Testis (tissue), 2 donors: ENCODE measurements at regions not wholly inside any gene's neighbourhood (a gene's known extent, or its start where the extent isn't known, plus 50 kb on each side); places are given as distances from the start of the nearest gene placed in this dataset.

ENCODE experiments used
- DNase-seq: peaks from one replicate; pipeline ENCODE4 v3.0.0-alpha.2; 2019
- H3K27ac ChIP-seq, 2 donors: fragments of 200-600 bp; sonication (generic); one replicate each; pipeline ENCODE4 v1.5.1; 2019
- H3K27me3 ChIP-seq: fragments of 200-600 bp; sonication (generic); one replicate; pipeline ENCODE4 v1.5.1; 2019
- H3K36me3 ChIP-seq: fragments of 200-600 bp; sonication (generic); one replicate; pipeline ENCODE4 v1.5.1; 2017; ENCODE audit warnings: low read depth; ENCODE audit errors: missing control alignments
- H3K4me1 ChIP-seq: fragments of 200-600 bp; sonication (generic); one replicate; pipeline ENCODE4 v1.5.1; 2019
- H3K4me3 ChIP-seq, 2 donors: fragments of 200-600 bp; sonication (generic); one replicate each; pipeline ENCODE4 v1.5.1; 2017 to 2019
- H3K9me3 ChIP-seq: fragments of 200-600 bp; sonication (generic); one replicate; pipeline ENCODE4 v1.5.1; 2017
- POLR2A ChIP-seq: fragments of 450-650 bp; IDR thresholded peaks from one replicate; pipeline ENCODE4 v1.6.1; 2017; ENCODE audit warnings: antibody characterized with exemption, mild to moderate bottlenecking, moderate library complexity
- WGBS, 2 donors: methylation state at CpG; one replicate each; pipeline ENCODE4 v1.1.5; 2018; 5-methylcytosine and 5-hydroxymethylcytosine counted together
- intact Hi-C: fragments of 100-400 bp; cut with DNase I; formaldehyde crosslinking; loops from one replicate; pipeline ENCODE4 v1.15.1; 2023; ENCODE audit warnings: low total_unique reads
- TF ChIP-seq, protein P1 (sequence below), 3 experiments: fragments of 450-650 bp in 2 of 3; fragments of 200-600 bp in 1 of 3; sonication (generic) in 1 of 3; IDR thresholded peaks; one replicate each; pipeline ENCODE4 v1.5.1; 2016 to 2019; ENCODE audit warnings: antibody characterized with exemption in 3 of 3, mild to moderate bottlenecking in 2 of 3, moderate library complexity in 1 of 3

DNA sequence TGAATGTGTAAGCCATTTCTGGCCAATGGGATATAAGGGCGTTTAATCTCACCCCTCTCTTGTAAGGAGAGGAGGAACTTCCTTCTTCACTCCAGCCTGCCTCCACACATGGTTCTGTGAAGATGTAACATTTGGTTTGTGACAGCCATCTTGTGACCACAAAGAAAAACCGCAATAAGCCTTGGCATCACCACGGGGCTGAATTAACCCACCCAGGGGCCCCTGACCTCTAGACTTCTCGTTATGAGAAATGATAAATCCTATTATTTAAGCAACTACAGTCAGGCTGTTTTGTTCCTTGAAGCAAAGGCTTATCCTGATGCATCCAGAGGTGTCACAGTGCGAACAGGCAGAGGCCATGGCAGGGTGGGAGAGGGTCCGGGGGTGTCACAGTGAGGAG, 139.7 kb downstream of the CDC5L start:
- WGBS, 2 donors: 81 to 82% methylated on average over 6 of the region's 6 CpGs
- TF ChIP-seq, protein P1, sequence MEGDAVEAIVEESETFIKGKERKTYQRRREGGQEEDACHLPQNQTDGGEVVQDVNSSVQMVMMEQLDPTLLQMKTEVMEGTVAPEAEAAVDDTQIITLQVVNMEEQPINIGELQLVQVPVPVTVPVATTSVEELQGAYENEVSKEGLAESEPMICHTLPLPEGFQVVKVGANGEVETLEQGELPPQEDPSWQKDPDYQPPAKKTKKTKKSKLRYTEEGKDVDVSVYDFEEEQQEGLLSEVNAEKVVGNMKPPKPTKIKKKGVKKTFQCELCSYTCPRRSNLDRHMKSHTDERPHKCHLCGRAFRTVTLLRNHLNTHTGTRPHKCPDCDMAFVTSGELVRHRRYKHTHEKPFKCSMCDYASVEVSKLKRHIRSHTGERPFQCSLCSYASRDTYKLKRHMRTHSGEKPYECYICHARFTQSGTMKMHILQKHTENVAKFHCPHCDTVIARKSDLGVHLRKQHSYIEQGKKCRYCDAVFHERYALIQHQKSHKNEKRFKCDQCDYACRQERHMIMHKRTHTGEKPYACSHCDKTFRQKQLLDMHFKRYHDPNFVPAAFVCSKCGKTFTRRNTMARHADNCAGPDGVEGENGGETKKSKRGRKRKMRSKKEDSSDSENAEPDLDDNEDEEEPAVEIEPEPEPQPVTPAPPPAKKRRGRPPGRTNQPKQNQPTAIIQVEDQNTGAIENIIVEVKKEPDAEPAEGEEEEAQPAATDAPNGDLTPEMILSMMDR (IDR thresholded peaks at IDR 0.05): no peak
- TF ChIP-seq POLR2A: no peak

DNA sequence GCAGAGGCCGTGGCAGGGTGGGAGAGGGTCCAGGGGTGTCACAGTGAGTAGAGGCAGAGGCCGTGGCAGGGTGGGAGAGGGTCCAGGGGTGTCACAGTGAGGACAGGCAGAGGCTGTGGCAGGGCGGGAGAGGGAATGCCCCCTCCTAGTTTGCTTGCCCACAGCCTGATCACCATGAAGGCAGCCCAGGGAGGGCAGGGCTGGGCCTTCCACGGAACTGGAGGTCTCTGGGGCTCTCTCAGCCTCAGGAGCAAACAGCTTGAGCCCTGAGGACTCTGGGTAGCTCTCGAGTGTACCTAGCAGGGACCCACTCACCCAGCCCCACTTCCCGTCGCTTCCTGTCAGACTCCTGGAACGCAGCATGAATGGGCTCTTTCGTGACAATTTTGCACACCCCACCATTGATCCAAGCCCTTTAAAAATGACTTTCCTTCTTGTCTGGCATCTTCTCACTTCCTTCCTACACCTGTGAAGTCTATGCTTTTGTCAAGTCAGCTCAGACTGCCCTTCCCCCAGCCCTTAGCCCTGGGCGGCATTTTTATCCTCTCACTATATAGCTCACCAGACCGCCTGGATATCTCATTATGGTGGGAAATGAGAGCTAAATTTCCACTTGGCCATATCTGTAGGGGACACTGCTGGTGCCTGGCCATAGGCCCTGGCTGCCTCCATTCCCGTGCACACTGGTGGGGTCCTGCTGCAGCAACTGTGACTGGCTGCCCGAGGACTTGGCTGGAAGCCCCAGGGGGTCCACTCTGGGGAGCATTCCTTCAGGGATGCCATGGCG, 140.3 kb downstream of the CDC5L start:
- H3K4me3 ChIP-seq: no peak overlapping the region
- H3K27ac ChIP-seq: no peak overlapping the region
- WGBS, 2 donors: 92 to 93% methylated on average over 10 to 14 of the region's 14 CpGs
- DNase-seq: no peak
- no peaks in the 10 kb centered on the region for H3K36me3 ChIP-seq
- intact Hi-C loops: no loop called here
- no peaks in the 10 kb centered on the region for H3K27me3 ChIP-seq
- H3K4me1 ChIP-seq: peaks cover 6% of the 10 kb centered on the region
- TF ChIP-seq, protein P1 (IDR thresholded peaks at IDR 0.05): no peak
- H3K9me3 ChIP-seq: no peaks in the 10 kb centered on the region

More for the DNA sequence above, 139.7 kb downstream of the CDC5L start:
- Histone ChIP-seq H3K4me1 (peaks cover 6% of the 10 kb centered on the region), H3K9me3 (no peaks in the 10 kb centered on the region), H3K4me3 (no peak overlapping the region), H3K36me3 (no peaks in the 10 kb centered on the region), H3K27ac (no peak overlapping the region), H3K27me3 (no peaks in the 10 kb centered on the region)
- DNase-seq: no peak
- intact Hi-C loops: no loop called here

DNA sequence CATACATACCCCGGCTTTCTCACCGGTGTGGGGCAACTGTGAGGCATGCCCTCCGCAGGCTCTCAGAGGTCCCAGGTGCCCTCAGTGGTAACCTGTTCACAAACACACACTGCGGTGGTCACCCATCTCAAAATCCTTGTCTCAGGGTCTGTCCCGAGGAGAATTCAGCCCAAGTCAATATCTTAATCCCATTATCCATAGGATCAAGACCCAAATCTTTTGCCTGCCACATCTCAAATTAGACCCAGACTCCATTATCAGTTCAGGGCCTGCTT, 140.8 kb downstream of the CDC5L start:
- no peak for DNase-seq
- H3K36me3 ChIP-seq: no peaks in the 10 kb centered on the region
- H3K27me3 ChIP-seq: no peaks in the 10 kb centered on the region
- 98 to 100% methylated on average over 2 to 5 of the region's 5 CpGs for WGBS, 2 donors
- peaks cover 6% of the 10 kb centered on the region for H3K4me1 ChIP-seq
- no peaks in the 10 kb centered on the region for H3K9me3 ChIP-seq
- TF ChIP-seq, protein P1 (IDR thresholded peaks at IDR 0.05): no peak
- TF ChIP-seq POLR2A: no peak
- intact Hi-C loops: no loop called here
- H3K27ac ChIP-seq: no peak overlapping the region
- H3K4me3 ChIP-seq: no peak overlapping the region

DNA sequence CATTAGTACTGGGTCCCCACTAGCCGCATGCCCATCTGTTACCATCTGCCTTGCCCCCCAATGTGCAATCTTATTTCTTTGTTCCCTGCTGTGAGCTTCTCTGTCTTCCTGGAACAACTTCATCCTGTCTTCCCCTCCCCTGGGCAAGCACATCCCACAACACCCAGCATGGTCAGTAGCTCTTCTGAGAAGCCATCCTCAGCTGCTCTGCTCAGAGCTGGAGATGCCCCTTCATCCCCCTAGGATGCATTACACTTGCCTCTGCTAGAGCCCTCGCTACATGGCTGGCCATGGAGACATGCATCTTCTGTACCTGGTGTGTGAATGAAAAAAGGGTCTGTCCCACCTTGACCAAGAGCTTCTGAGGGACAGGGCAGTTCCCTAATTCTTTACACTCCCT, 141.2 kb downstream of the CDC5L start:
- no peak overlapping the region for H3K27ac ChIP-seq
- no peaks in the 10 kb centered on the region for H3K27me3 ChIP-seq
- intact Hi-C loops: no loop called here
- no peak overlapping the region for H3K4me3 ChIP-seq
- no peaks in the 10 kb centered on the region for H3K9me3 ChIP-seq
- H3K36me3 ChIP-seq: no peaks in the 10 kb centered on the region
- 95 to 97% methylated on average over 2 of the region's 2 CpGs for WGBS, 2 donors
- no peak for DNase-seq
- TF ChIP-seq, protein P1 (IDR thresholded peaks at IDR 0.05): no peak
- TF ChIP-seq POLR2A: no peak
- peaks cover 6% of the 10 kb centered on the region for H3K4me1 ChIP-seq
